Neural cell (in vitro differentiated cells): ENCODE measurements at regions not wholly inside any gene's neighbourhood (a gene's known extent, or its start where the extent isn't known, plus 50 kb on each side); places are given as distances from the start of the nearest gene placed in this dataset.

ENCODE experiments used
- H2AFZ ChIP-seq: fragments of 200-600, 300-800 bp; sonication (generic), shearing (Covaris generic); 2 replicates; pipeline ENCODE4 v1.6.0; 2014; ENCODE audit warnings: low read depth, mild to moderate bottlenecking, antibody characterized with exemption, low read length, moderate library complexity
- H3F3A ChIP-seq: fragments of 200-600 bp; shearing (Covaris generic); 2 replicates; pipeline ENCODE4 v1.6.1; 2016; ENCODE audit warnings: mild to moderate bottlenecking, moderate library complexity, mixed read lengths, antibody characterized with exemption, low read length; ENCODE audit not compliant: insufficient read depth, poor library complexity, severe bottlenecking
- H3K27ac ChIP-seq: fragments of 200-600, 300-800 bp; sonication (generic), shearing (Covaris generic); 2 replicates; pipeline ENCODE4 v1.5.1; 2014; ENCODE audit warnings: mild to moderate bottlenecking, low read length, moderate library complexity
- H3K27me3 ChIP-seq: fragments of 300-800, 200-600 bp; sonication (generic), shearing (Covaris generic); 2 replicates; pipeline ENCODE4 v1.6.0; 2014; ENCODE audit warnings: mild to moderate bottlenecking, low read depth, low read length, moderate library complexity; ENCODE audit not compliant: insufficient read depth
- H3K36me3 ChIP-seq: fragments of 300-800, 200-600 bp; sonication (generic), shearing (Covaris generic); 2 replicates; pipeline ENCODE4 v1.5.1; 2014; ENCODE audit warnings: mild to moderate bottlenecking, antibody characterized with exemption, low read length, moderate library complexity; ENCODE audit not compliant: insufficient read depth
- H3K4me2 ChIP-seq: fragments of 300-800, 200-600 bp; sonication (generic), shearing (Covaris generic); 2 replicates; pipeline ENCODE4 v1.6.0; 2014; ENCODE audit warnings: mild to moderate bottlenecking, low read length
- H3K4me3 ChIP-seq: fragments of 300-800, 200-600 bp; sonication (generic), shearing (Covaris generic); 2 replicates; pipeline ENCODE4 v1.5.1; 2014; ENCODE audit warnings: mild to moderate bottlenecking, low read length, moderate library complexity
- H3K79me2 ChIP-seq: fragments of 200-600 bp; shearing (Covaris generic); replicated peaks from 2 replicates; pipeline ENCODE4 v1.6.0; 2014; ENCODE audit warnings: mild to moderate bottlenecking, low read length, moderate library complexity; ENCODE audit not compliant: insufficient read depth
- H3K9ac ChIP-seq: fragments of 300-800, 200-600 bp; sonication (generic), shearing (Covaris generic); 2 replicates; pipeline ENCODE4 v1.6.1; 2016; ENCODE audit warnings: mild to moderate bottlenecking, low read length, mixed read lengths
- H3K9me2 ChIP-seq: fragments of 200-600 bp; shearing (Covaris generic); 2 replicates; pipeline ENCODE4 v1.6.1; 2016; ENCODE audit warnings: mild to moderate bottlenecking, low read length, mixed read lengths; ENCODE audit not compliant: insufficient read depth
- H3K9me3 ChIP-seq: fragments of 200-600, 300-800 bp; sonication (generic), shearing (Covaris generic); 2 replicates; pipeline ENCODE4 v1.6.1; 2016; ENCODE audit warnings: mild to moderate bottlenecking, mixed run types, low read length, moderate library complexity, mixed read lengths
- H4K20me1 ChIP-seq: fragments of 200-600 bp; shearing (Covaris generic); 2 replicates; pipeline ENCODE4 v1.6.1; 2016; ENCODE audit warnings: mild to moderate bottlenecking, mixed run types; ENCODE audit not compliant: insufficient read depth
- CTCF ChIP-seq: fragments of 450-650 bp; IDR thresholded peaks from 2 replicates; pipeline ENCODE4 v1.5.1; 2014; ENCODE audit warnings: antibody characterized with exemption, mild to moderate bottlenecking, moderate library complexity; ENCODE audit not compliant: poor library complexity, severe bottlenecking
- EP300 ChIP-seq: fragments of 450-650 bp; conservative IDR thresholded peaks from 2 replicates; pipeline ENCODE4 v1.6.1; 2014; ENCODE audit warnings: antibody characterized with exemption, mild to moderate bottlenecking, moderate library complexity; ENCODE audit not compliant: poor library complexity, severe bottlenecking
- EZH2 ChIP-seq: fragments of 200-600, 300-800 bp; shearing (Covaris generic), sonication (generic); IDR thresholded peaks from 2 replicates; pipeline ENCODE4 v1.6.1; 2014; ENCODE audit warnings: antibody characterized with exemption, low read length, borderline replicate concordance, mild to moderate bottlenecking; ENCODE audit not compliant: insufficient read depth, poor library complexity, severe bottlenecking
- MXI1 ChIP-seq: fragments of 450-650 bp; conservative IDR thresholded peaks from 2 replicates; pipeline ENCODE4 v1.6.1; 2014; ENCODE audit warnings: antibody characterized with exemption, mild to moderate bottlenecking; ENCODE audit not compliant: poor library complexity, severe bottlenecking
- POLR2AphosphoS5 ChIP-seq: IDR thresholded peaks from 2 replicates; pipeline ENCODE4 v1.6.1; 2012
- RAD21 ChIP-seq: fragments of 450-650 bp; conservative IDR thresholded peaks from 2 replicates; pipeline ENCODE4 v1.6.1; 2014; ENCODE audit warnings: antibody characterized with exemption, mild to moderate bottlenecking, moderate library complexity
- REST ChIP-seq: IDR thresholded peaks from 2 replicates; pipeline ENCODE4 v1.6.1; 2012; ENCODE audit warnings: borderline replicate concordance
- SMC3 ChIP-seq: fragments of 450-650 bp; conservative IDR thresholded peaks from 2 replicates; pipeline ENCODE4 v1.6.1; 2014; ENCODE audit warnings: antibody characterized with exemption, mild to moderate bottlenecking, moderate library complexity; ENCODE audit not compliant: poor library complexity
- TAF1 ChIP-seq: IDR thresholded peaks from 2 replicates; pipeline ENCODE4 v1.6.1; 2012; ENCODE audit warnings: low read depth

DNA sequence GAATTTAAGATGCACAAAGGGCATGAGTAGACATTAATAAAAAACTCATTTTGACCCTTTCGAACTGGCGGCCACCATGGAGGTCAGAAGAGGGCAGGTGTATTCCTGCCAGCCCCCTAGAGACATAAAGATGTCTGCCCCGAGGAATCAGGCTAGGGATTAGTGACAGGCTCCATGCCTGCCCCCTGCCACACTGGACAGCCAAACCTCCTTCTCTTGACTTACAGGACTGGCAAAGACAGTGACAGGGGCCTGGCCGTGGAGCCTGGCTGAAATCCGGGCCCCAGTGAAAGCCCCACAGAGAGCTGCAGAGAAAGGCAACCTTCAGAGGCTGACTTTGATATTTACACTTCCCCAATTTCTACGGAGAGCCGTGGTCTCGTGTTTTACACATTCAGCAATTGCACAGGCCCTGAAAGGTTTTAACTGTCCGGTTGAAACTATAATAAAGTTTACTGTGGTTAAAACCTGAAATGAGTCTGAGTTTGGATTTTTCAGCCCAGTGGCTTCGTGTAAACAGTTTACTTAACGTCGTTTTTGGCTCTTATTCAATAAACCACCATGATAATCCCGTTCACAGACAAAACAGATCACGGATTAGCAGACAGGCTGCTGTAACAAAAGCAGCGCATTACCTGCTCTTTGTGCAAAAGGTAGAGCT is 243.9 kb upstream of the MYOCD start:
- Histone ChIP-seq H3K79me2 (no peaks in the 10 kb centered on the region), H4K20me1 (no peaks in the 10 kb centered on the region), H3K36me3 (no peaks in the 10 kb centered on the region), H3K4me2 (no peak overlapping the region), H3K27me3 (no peaks in the 10 kb centered on the region), H3F3A (no peaks in the 10 kb centered on the region), H3K4me3 (no peak overlapping the region), H3K9me3 (no peaks in the 10 kb centered on the region), H3K9me2 (no peaks in the 10 kb centered on the region), H2AFZ (no peak overlapping the region), H3K9ac (no peak overlapping the region), H3K27ac (no peak overlapping the region)
- TF ChIP-seq SMC3 (no peak), CTCF (no peak), RAD21 (no peak), POLR2AphosphoS5 (no peak), EZH2 (no peak), EP300 (no peak), TAF1 (no peak), REST (no peak), MXI1 (no peak)

GRCh38 chr17:12422651-12423050 is 243.0 kb upstream of the MYOCD start:
- Histone ChIP-seq H3K4me3 (no peak overlapping the region), H3K9ac (no peak overlapping the region), H3K36me3 (no peaks in the 10 kb centered on the region), H2AFZ (no peak overlapping the region), H3K79me2 (no peaks in the 10 kb centered on the region), H3K9me2 (no peaks in the 10 kb centered on the region), H3K4me2 (no peak overlapping the region), H3K27ac (no peak overlapping the region), H3F3A (no peaks in the 10 kb centered on the region), H3K9me3 (no peaks in the 10 kb centered on the region), H3K27me3 (no peaks in the 10 kb centered on the region), H4K20me1 (no peaks in the 10 kb centered on the region)
- no peak for TF ChIP-seq POLR2AphosphoS5
- no peak for TF ChIP-seq CTCF
- no peak for TF ChIP-seq EP300
- TF ChIP-seq MXI1 = no peak
- TF ChIP-seq TAF1 = no peak
- no peak for TF ChIP-seq EZH2
- TF ChIP-seq RAD21 = no peak
- TF ChIP-seq SMC3 = no peak
- TF ChIP-seq REST = no peak
